Endodermal cell (in vitro differentiated cells): ENCODE measurements at regions not wholly inside any gene's neighbourhood (a gene's known extent, or its start where the extent isn't known, plus 50 kb on each side); places are given as distances from the start of the nearest gene placed in this dataset.
"Not testable (repeated sequence)": the region's sequence is repeated elsewhere in the genome, so short reads cannot be mapped to it uniquely, and the experiment has no call there.

Source experiments
- DNase-seq: peaks from one replicate; pipeline ENCODE4 v3.0.0-alpha.2; 2017
- H3K27ac ChIP-seq: 2 replicates; pipeline ENCODE4 v1.5.1; 2013; ENCODE audit warnings: mild to moderate bottlenecking, low read depth, low read length, moderate library complexity
- H3K27me3 ChIP-seq: 2 replicates; pipeline ENCODE4 v1.6.1; 2013; ENCODE audit warnings: mild to moderate bottlenecking, low read length, moderate library complexity; ENCODE audit not compliant: insufficient read depth, control insufficient read depth, poor library complexity, severe bottlenecking
- H3K36me3 ChIP-seq: 2 replicates; pipeline ENCODE4 v1.7.0; 2013; ENCODE audit warnings: mild to moderate bottlenecking, low read length, moderate library complexity; ENCODE audit not compliant: control insufficient read depth, insufficient read depth
- H3K4me1 ChIP-seq: one replicate; pipeline ENCODE4 v1.7.0; 2013; ENCODE audit warnings: low read length; ENCODE audit not compliant: control insufficient read depth, insufficient read depth
- H3K4me3 ChIP-seq: 2 replicates; pipeline ENCODE4 v1.5.1; 2013; ENCODE audit warnings: mild to moderate bottlenecking, low read length, moderate library complexity
- H3K9ac ChIP-seq: 2 replicates; pipeline ENCODE4 v1.6.1; 2013; ENCODE audit warnings: mild to moderate bottlenecking, low read length, moderate library complexity; ENCODE audit not compliant: poor library complexity, severe bottlenecking; ENCODE audit errors: extremely low read depth
- H3K9me3 ChIP-seq: 2 replicates; pipeline ENCODE4 v1.6.1; 2013; ENCODE audit warnings: mild to moderate bottlenecking, low read length, moderate library complexity; ENCODE audit not compliant: control insufficient read depth
- H3K27ac Mint-ChIP-seq: 2 replicates; pipeline ENCODE4 v1.8.0; 2020; ENCODE audit warnings: mixed read lengths
- H3K27me3 Mint-ChIP-seq: 2 replicates; pipeline ENCODE4 v1.8.0; 2021; ENCODE audit warnings: mild to moderate bottlenecking, mixed read lengths; ENCODE audit not compliant: insufficient read depth
- H3K36me3 Mint-ChIP-seq: 2 replicates; pipeline ENCODE4 v1.8.0; 2020; ENCODE audit warnings: low read depth, mixed read lengths
- H3K4me1 Mint-ChIP-seq: 2 replicates; pipeline ENCODE4 v1.8.0; 2020; ENCODE audit warnings: mixed read lengths
- H3K4me3 Mint-ChIP-seq: 2 replicates; pipeline ENCODE4 v1.8.0; 2020; ENCODE audit warnings: mild to moderate bottlenecking, moderate library complexity, mixed read lengths
- H3K9me3 Mint-ChIP-seq: 2 replicates; pipeline ENCODE4 v1.8.0; 2020; ENCODE audit warnings: mild to moderate bottlenecking, mixed read lengths
- CTCF ChIP-seq: fragments of 200-600 bp; sonication (generic); conservative IDR thresholded peaks from 2 replicates; pipeline ENCODE4 v1.5.0; 2021; ENCODE audit warnings: antibody characterized with exemption, mild to moderate bottlenecking
- WGBS, 2 experiments: methylation state at CpG; one replicate each; pipeline versions ENCODE4 v1.1.5 to v1.1.7; 2013; ENCODE audit warnings: missing lambda C conversion rate in 2 of 2, mixed read lengths in 1 of 2; ENCODE audit not compliant: insufficient coverage in 1 of 2, insufficient read length in 1 of 2; 5-methylcytosine and 5-hydroxymethylcytosine counted together

GRCh38 chr9:135360617-135361016, 119.0 kb upstream of the PPP1R26 start:
- H3K27me3 ChIP-seq = no peaks in the 10 kb centered on the region
- no peak for DNase-seq
- WGBS, 2 experiments = 91 to 100% methylated on average over 4 to 7 of the region's 7 CpGs

GRCh38 chr9:135361668-135362067, 117.9 kb upstream of the PPP1R26 start:
- not testable (repeated sequence) for H3K9me3 ChIP-seq, H3K36me3 Mint-ChIP-seq, H3K4me1 Mint-ChIP-seq, H3K4me1 ChIP-seq, H3K36me3 ChIP-seq, H3K27me3 Mint-ChIP-seq, DNase-seq, H3K27ac ChIP-seq, H3K9ac ChIP-seq, H3K4me3 ChIP-seq, H3K4me3 Mint-ChIP-seq, H3K27me3 ChIP-seq, H3K9me3 Mint-ChIP-seq, H3K27ac Mint-ChIP-seq

More at GRCh38 chr9:135360617-135361016, 119.0 kb upstream of the PPP1R26 start:
- no peak overlapping the region for H3K27ac Mint-ChIP-seq
- Histone ChIP-seq H3K27ac (no peak overlapping the region), H3K4me3 (no peak overlapping the region), H3K4me1 (no peaks in the 10 kb centered on the region), H3K36me3 (no peaks in the 10 kb centered on the region), H3K9ac (no peak overlapping the region), H3K9me3 (no peaks in the 10 kb centered on the region)
- H3K9me3 Mint-ChIP-seq = peaks cover 6% of the 10 kb centered on the region
- no peaks in the 10 kb centered on the region for H3K4me1 Mint-ChIP-seq
- H3K27me3 Mint-ChIP-seq = no peaks in the 10 kb centered on the region
- H3K36me3 Mint-ChIP-seq = no peaks in the 10 kb centered on the region
- no peak for TF ChIP-seq CTCF
- H3K4me3 Mint-ChIP-seq = no peak overlapping the region

- Histone ChIP-seq H3K9ac (no peak overlapping the region), H3K36me3 (no peaks in the 10 kb centered on the region), H3K4me3 (no peak overlapping the region), H3K27me3 (no peaks in the 10 kb centered on the region), H3K9me3 (no peaks in the 10 kb centered on the region), H3K27ac (no peak overlapping the region), H3K4me1 (no peaks in the 10 kb centered on the region)
- WGBS, 2 experiments = 89 to 90% methylated on average over 6 to 7 of the region's 7 CpGs
- no peak for TF ChIP-seq CTCF
- H3K36me3 Mint-ChIP-seq = no peaks in the 10 kb centered on the region
- H3K27ac Mint-ChIP-seq = no peak overlapping the region
- peaks cover 6% of the 10 kb centered on the region for H3K9me3 Mint-ChIP-seq
- no peaks in the 10 kb centered on the region for H3K4me1 Mint-ChIP-seq
- H3K27me3 Mint-ChIP-seq = no peaks in the 10 kb centered on the region
- H3K4me3 Mint-ChIP-seq = no peak overlapping the region
- no peak for DNase-seq
Observed at GRCh38 chr9:135363596-135363995, 116.0 kb upstream of the PPP1R26 start.

GRCh38 chr9:135365013-135365768, 114.4 kb upstream of the PPP1R26 start:
- H3K36me3 Mint-ChIP-seq = no peaks in the 10 kb centered on the region
- H3K9me3 ChIP-seq = no peaks in the 10 kb centered on the region
- no peak overlapping the region for H3K27ac Mint-ChIP-seq
- no peak overlapping the region for H3K4me3 ChIP-seq
- no peaks in the 10 kb centered on the region for H3K4me1 Mint-ChIP-seq
- H3K36me3 ChIP-seq = no peaks in the 10 kb centered on the region
- WGBS, 2 experiments = 75 to 83% methylated on average over 2 to 10 of the region's 10 CpGs
- no peak overlapping the region for H3K9ac ChIP-seq
- TF ChIP-seq CTCF = no peak
- no peak overlapping the region for H3K27ac ChIP-seq
- H3K4me1 ChIP-seq = no peaks in the 10 kb centered on the region
- no peak for DNase-seq
- no peak overlapping the region for H3K4me3 Mint-ChIP-seq
- no peaks in the 10 kb centered on the region for H3K27me3 ChIP-seq
- H3K9me3 Mint-ChIP-seq = peaks cover 6% of the 10 kb centered on the region
- H3K27me3 Mint-ChIP-seq = no peaks in the 10 kb centered on the region
